Activated CD8-positive, alpha-beta T cell treated with anti-CD3 and anti-CD28 coated beads for 36 hours (primary cell): ENCODE measurements at regions not wholly inside any gene's neighbourhood (a gene's known extent, or its start where the extent isn't known, plus 50 kb on each side); places are given as distances from the start of the nearest gene placed in this dataset.

Experiments
- ATAC-seq: fragments of 200-7000 bp; cut with Tn5 transposase; one replicate; pipeline ENCODE4 v1.10.0; 2021; ENCODE audit warnings: mild to moderate bottlenecking, moderate library complexity
- CTCF ChIA-PET: fragments of 350-600 bp; sonication (Branson Sonifier 250); formaldehyde crosslinking; loops from one replicate; lab custom pipeline; 2021; ENCODE audit warnings: antibody characterized with exemption; lab: Charles Lee
- POLR2A ChIA-PET: fragments of 350-600 bp; sonication (Branson Sonifier 250); formaldehyde crosslinking; loops from one replicate; lab custom pipeline; 2021; ENCODE audit warnings: antibody characterized with exemption; lab: Charles Lee
- DNase-seq: peaks from one replicate; pipeline ENCODE4 v3.0.0-alpha.2; 2020
- H3K27ac Mint-ChIP-seq: one replicate; pipeline ENCODE4 v1.8.0; 2021; ENCODE audit warnings: mild to moderate bottlenecking, mixed read lengths
- H3K27me3 Mint-ChIP-seq: one replicate; pipeline ENCODE4 v1.8.0; 2021; ENCODE audit warnings: mixed read lengths
- H3K36me3 Mint-ChIP-seq: one replicate; pipeline ENCODE4 v1.8.0; 2021; ENCODE audit warnings: low read depth, mixed read lengths
- H3K4me1 Mint-ChIP-seq: one replicate; pipeline ENCODE4 v1.8.0; 2021; ENCODE audit warnings: low read depth, mixed read lengths
- H3K4me3 Mint-ChIP-seq: one replicate; pipeline ENCODE4 v1.8.0; 2021; ENCODE audit warnings: mild to moderate bottlenecking, moderate library complexity, mixed read lengths
- H3K9me3 Mint-ChIP-seq: one replicate; pipeline ENCODE4 v1.8.0; 2021; ENCODE audit warnings: mixed read lengths
- intact Hi-C: fragments of 100-400 bp; cut with micrococcal nuclease; formaldehyde crosslinking; loops from one replicate; pipeline ENCODE4 v1.10.0; 2022
- TF ChIP-seq, protein P1 (sequence below): fragments of 200-600 bp; IDR thresholded peaks from one replicate; pipeline ENCODE4 v1.8.0; 2022; ENCODE audit warnings: antibody characterized with exemption, mild to moderate bottlenecking

DNA sequence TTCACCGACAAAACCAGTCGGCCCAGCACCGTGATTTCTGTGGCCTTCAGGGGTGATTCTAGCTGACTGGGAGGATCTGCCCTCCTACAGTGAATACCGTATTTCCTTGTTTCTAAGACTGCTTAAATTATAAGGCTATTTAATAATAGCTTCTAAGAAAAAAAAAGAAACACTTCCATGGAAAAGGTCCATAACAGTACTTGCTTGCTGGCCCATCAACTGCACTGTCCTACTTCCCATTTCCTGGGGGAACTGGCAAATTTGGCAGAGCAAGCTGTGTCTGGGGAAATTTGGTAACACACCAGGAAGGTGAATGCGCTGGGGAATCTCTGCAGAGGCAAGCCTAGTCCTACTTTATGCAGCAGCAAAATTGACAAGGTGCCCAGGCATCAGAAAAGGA lies 214.0 kb downstream of the ZNF326 start:
- no peak overlapping the region for H3K27ac Mint-ChIP-seq
- no peaks in the 10 kb centered on the region for H3K9me3 Mint-ChIP-seq
- ATAC-seq (no peak), DNase-seq (no peak)
- intact Hi-C loops, result no loop called here
- CTCF ChIA-PET, result no interaction called here
- POLR2A ChIA-PET, result no interaction called here
- no peaks in the 10 kb centered on the region for H3K4me1 Mint-ChIP-seq
- TF ChIP-seq, protein P1, sequence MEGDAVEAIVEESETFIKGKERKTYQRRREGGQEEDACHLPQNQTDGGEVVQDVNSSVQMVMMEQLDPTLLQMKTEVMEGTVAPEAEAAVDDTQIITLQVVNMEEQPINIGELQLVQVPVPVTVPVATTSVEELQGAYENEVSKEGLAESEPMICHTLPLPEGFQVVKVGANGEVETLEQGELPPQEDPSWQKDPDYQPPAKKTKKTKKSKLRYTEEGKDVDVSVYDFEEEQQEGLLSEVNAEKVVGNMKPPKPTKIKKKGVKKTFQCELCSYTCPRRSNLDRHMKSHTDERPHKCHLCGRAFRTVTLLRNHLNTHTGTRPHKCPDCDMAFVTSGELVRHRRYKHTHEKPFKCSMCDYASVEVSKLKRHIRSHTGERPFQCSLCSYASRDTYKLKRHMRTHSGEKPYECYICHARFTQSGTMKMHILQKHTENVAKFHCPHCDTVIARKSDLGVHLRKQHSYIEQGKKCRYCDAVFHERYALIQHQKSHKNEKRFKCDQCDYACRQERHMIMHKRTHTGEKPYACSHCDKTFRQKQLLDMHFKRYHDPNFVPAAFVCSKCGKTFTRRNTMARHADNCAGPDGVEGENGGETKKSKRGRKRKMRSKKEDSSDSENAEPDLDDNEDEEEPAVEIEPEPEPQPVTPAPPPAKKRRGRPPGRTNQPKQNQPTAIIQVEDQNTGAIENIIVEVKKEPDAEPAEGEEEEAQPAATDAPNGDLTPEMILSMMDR, result no peak
- no peaks in the 10 kb centered on the region for H3K36me3 Mint-ChIP-seq
- no peak overlapping the region for H3K4me3 Mint-ChIP-seq
- H3K27me3 Mint-ChIP-seq, result peaks cover 4% of the 10 kb centered on the region

DNA sequence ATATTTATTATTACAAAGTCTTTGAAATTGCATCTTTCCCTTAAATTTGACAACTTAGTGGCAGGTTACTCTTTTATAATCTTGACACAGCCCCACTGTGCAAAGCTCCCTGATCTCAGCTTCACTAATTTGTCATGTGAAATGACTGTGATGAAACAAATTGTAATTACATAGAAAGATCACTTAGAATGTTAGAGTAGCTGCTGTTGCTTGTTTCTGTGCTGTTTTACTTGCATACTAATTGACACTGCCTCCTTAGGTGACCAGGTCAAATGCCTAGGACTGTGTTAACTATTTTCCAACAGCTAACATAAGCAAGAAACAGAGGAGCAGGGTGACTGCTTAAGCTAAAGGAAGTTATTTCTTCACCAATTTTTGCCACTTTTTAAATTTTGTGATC lies 211.3 kb downstream of the ZNF326 start:
- intact Hi-C loops, result no loop called here
- POLR2A ChIA-PET, result no interaction called here
- H3K4me3 Mint-ChIP-seq, result no peak overlapping the region

DNA sequence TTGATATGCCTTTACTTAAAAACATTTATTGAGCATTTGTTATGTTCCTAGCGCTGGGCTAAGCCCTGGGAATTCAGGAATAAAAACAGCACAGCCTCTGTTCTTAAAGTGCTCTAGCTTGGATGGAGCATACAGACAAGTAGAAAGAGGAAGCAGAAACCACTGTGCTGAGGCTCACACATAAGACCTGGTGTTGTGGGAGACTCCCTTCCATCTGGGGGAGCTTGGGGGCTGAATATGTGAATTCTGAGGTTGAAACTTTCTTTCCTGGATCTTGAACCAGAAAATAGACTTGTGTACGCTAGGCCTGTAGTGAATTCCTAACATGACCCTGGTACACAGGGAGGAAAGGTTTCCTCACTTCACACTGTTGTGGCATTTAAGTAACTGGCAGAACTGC lies 209.9 kb downstream of the ZNF326 start:
- CTCF ChIA-PET, result no interaction called here
- DNase-seq (no peak), ATAC-seq (no peak)
- intact Hi-C loops, result no loop called here
- Mint-ChIP-seq H3K9me3 (no peaks in the 10 kb centered on the region), H3K36me3 (no peaks in the 10 kb centered on the region), H3K4me1 (no peaks in the 10 kb centered on the region), H3K27me3 (peaks cover 5% of the 10 kb centered on the region), H3K27ac (no peak overlapping the region), H3K4me3 (no peak overlapping the region)
- TF ChIP-seq, protein P1, result no peak
- POLR2A ChIA-PET, result no interaction called here

More for the DNA sequence above, 211.3 kb downstream of the ZNF326 start:
- Mint-ChIP-seq H3K9me3 (no peaks in the 10 kb centered on the region), H3K27me3 (peaks cover 5% of the 10 kb centered on the region), H3K27ac (no peak overlapping the region), H3K36me3 (no peaks in the 10 kb centered on the region), H3K4me1 (no peaks in the 10 kb centered on the region)
- DNase-seq (no peak), ATAC-seq (no peak)
- TF ChIP-seq, protein P1, result no peak
- CTCF ChIA-PET, result no interaction called here

DNA sequence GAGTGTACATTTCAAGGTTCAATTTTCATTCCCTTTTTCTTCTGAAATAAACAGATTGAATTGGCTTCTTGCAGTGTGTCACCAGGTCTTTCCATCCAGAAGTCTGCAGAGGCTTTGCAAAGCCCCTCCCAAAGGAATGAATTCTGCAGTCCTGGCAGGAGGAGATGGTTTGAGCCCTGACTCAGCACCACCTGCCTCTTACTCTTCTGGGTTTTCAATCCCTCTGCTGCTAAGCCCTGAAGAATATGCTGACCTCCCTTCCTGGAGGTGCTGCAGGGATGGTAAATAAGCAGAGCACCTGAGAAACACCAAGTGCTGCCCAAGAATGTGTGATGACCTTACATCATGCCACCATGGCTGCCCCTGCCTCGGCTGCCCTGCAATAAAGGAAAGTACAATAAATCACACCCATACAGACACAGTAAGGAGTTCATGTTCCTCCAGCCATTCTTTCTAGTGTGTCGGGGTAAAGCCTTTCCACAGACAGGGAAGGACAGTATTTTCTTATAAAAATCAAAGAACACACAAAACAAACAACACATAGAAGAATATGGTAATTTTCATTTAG lies 209.2 kb downstream of the ZNF326 start:
- intact Hi-C loops, result no loop called here
- ATAC-seq (no peak), DNase-seq (no peak)
- H3K36me3 Mint-ChIP-seq, result no peaks in the 10 kb centered on the region
- H3K9me3 Mint-ChIP-seq, result no peaks in the 10 kb centered on the region
- no peak overlapping the region for H3K4me3 Mint-ChIP-seq
- H3K27me3 Mint-ChIP-seq, result peaks cover 5% of the 10 kb centered on the region
- no peaks in the 10 kb centered on the region for H3K4me1 Mint-ChIP-seq
- TF ChIP-seq, protein P1, result no peak
- ChIA-PET POLR2A (no interaction called here), CTCF (no interaction called here)
- H3K27ac Mint-ChIP-seq, result no peak overlapping the region

DNA sequence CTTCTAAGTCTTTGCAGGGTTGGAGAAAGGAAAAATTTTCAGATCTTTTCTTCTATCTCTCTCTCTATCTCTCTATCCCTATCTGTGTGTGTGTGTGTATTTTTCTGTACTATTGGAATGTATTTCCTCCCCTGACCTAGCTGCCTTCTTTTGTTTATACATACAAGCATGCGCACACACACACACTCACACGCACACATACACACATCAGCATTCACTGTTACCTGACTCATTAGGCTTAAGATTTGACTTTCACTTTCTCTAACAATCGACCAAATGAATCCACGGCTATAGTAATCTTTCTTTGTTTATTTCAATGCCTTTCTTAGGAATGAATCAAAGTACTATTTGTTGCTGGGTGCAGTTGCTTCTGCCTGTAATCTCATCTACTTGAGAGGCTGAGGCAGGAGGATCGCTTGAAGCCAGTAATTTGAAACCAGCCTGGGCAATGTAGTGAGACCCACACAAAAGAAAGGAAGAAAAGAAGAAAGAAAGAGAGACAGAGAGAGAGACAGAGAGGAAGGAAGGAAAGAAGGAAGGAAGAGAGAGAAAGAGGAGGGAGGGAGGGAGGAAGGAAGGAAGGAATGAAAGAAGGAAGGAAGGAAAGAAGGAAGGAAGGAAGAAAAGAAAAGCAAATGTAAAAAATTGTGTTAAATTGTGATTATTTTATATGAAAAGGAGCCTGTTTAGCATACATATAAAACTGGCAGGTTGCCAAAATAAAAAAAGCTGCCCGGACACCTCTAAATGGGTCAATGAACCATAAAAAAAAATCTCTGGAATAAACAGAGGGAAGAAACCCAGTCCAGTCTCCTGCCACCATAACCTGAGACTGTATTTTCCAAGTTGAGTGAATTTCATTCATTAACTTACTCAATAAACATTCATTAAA lies 206.8 kb downstream of the ZNF326 start:
- Mint-ChIP-seq H3K4me3 (no peak overlapping the region), H3K36me3 (no peaks in the 10 kb centered on the region), H3K27ac (no peak overlapping the region), H3K27me3 (peaks cover 4% of the 10 kb centered on the region), H3K4me1 (no peaks in the 10 kb centered on the region), H3K9me3 (no peaks in the 10 kb centered on the region)
- DNase-seq, result no peak
- no peak for ATAC-seq
- TF ChIP-seq, protein P1, result no peak
- ChIA-PET POLR2A (no interaction called here), CTCF (no interaction called here)
- intact Hi-C loops, result no loop called here
